ENCODE measurements at regions not wholly inside any gene's neighbourhood (a gene's known extent, or its start where the extent isn't known, plus 50 kb on each side); places are given as distances from the start of the nearest gene placed in this dataset.
"Not testable (repeated sequence)": the region's sequence is repeated elsewhere in the genome, so short reads cannot be mapped to it uniquely, and the experiment has no call there.

DNA sequence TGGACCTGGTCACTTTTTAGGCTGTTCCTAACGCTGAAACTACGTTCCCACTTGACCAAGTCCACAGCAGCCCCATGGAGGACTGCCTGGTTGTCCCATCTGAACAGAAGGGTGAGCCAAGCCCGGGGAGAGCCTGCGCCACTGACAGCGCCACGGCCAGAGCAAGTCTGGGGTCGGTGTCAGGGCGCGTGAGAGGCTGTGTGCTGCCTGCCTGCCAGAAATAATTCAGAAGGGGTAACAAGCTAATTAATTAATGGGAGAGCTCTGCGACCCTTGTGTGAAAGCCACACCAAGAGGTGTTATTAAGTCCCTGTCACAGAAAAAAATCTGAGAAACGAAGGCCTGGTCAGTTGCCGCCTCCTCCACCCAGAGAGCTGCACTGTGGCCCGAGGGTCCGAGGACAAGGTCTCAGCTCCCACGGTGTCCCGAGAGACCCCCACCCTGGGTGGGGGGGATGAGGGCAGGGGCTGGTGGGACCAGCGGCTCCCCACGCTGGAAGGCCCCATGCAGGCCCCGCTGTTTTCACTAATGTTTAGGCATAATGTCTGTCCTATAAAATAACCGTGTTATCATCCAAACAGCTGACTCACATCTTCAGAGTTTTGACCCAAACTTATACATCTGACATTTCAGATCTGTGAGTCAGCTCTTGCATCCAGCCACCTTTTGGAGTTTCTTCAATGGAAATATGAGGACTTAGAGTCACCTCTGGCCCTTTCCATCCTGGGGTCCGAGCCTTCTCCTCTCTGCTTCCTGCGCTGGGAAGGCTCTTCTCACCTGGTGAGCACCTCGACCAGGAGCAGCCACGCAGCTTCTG lies 58.5 kb downstream of the DLL1 start:
- DNase-seq, result no peak

DNA sequence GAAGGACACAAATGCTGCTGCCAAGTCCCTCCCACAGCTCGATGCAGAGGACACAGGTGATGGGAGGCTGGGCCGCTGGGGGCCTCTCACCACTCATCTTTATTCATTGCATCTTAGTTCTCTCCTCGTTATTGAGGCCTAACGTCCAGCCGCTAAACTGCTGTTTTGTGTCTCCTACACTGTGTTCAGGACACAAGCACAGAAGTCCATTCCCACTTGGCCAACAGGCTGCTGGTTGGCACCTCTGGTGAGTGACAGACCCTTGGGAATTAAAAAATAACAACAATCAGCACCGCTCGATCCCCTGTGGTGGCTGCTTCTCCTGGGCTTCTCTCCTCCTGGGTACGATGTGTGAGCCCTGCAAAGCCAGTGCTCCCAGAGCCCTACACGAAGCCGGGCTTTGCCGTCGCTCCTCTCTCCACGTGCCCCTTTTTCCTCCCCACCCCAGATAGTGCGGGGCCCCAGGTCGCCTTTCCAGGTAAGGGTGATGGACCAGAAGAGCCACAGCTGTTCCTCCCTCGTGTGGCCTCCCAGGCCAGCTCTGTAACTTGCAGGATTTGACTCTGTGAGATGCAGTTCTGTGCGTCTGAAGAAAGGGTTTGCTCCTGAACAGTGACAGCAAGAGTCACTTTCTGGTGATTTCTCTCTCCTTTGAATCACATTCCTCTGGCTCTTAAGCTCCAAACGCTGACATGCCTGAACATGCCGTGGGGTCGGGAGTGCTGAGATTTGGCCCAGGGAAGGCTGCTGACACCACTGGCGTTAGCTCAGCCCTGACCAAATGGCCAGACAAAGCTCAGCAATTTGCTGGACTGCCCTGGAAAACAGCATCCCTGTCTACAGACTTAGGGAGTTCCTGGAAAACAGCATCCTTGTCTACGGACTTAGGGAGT lies 59.3 kb downstream of the DLL1 start:
- peak; percentile 29 for DNase-seq

- DNase-seq, result no peak
Measured at GRCh38 chr6:170230520-170231292, 60.2 kb downstream of the DLL1 start.

- DNase-seq, result no peak
Measured at GRCh38 chr6:170229851-170230519, 60.9 kb downstream of the DLL1 start.

GRCh38 chr6:170229396-170229795 lies 61.5 kb downstream of the DLL1 start:
- DNase-seq, result no peak

- no peak for DNase-seq
Measured at GRCh38 chr6:170228946-170229310, 62.0 kb downstream of the DLL1 start.

- no peak for DNase-seq
Measured at GRCh38 chr6:170227996-170228945, 62.6 kb downstream of the DLL1 start.

DNA sequence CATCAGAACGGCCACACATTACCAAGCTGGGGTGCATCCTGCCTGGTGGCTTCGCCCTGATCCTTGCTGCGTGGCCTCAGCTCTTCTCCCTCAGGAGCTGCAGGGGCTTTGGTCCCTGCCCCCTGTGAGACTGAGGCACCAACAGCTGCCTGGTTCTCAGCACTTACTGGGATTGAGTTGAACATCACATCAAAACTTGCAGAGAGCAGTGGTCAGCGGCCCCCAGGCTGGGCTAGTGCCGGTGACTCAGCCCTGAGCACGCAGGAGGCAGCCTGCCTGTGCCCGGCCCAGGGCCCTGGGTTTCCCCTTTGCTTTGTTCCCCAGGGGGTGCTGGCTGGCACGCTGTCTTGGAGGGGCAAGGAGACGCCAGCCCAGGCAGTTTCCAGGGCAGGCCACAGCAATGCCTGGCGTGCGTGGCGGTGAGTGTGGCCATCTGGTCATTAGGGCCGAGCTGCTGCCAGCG lies 63.3 kb downstream of the DLL1 start:
- no peak for DNase-seq

DNA sequence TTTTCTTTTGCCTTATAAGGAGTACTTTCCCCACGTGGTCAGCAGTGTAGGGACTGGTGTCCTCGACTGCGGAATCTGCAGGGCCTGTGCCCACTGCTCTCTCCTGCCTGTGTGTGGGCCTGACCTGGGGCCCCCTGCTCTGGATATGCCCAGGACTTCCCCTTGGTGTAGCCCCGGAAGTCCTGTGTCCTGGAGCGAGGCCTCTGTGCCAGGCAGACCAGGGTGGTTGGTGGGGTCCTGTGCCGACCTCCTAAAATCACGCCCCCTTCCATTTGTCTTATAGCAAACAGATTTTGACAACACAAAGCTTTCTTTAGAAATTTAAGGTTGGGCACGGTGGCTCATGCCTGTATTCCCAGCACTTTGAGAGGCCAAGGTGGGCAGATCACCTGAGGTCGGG lies 64.2 kb downstream of the DLL1 start:
- no peak for DNase-seq

- no peak for DNase-seq
Measured at GRCh38 chr6:170225852-170226417, 64.9 kb downstream of the DLL1 start.

DNA sequence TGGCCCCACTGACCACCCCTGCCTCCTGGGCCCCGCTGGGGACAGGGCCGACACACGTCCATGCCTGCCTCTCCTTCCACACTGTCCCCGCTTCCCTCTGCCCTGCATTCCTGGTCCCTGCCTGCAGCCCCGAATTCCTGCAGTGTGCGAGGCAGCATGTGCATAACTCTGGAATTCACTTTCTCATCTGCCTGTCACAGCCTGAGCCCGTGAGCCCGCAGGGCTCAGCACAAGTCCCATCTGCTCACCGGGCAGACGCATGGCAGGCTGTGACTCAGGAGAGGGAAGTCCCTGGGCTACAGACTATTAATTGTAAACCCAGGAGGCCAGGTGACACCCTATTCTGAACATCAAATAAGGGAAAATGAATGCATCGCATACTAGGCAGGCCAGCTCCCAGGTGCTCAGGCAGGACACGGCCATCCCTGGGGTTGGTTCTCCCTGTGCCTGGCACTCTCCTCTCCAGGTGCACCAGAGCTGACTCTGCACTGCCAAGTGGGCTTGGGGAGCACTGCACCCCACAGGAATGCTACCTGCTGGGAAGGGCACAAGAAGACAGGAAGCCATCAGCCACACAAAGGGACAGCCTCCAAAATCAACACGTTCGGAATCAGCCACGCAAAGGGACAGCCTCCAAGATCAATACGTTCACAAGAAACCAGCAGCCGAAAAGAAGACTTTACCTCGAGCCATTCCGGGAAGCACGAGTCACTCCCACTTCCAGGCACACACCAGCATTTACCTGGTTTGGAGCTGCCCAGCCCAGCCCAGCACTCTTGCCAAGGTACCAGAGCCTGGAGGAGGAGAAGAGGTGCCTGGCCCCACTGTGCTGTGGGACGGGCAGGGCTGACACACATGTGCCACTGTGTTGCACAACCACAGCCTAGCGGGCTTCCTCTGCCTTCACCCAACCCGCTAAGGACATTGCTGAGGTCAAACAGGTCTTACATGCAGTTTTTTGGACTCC lies 65.9 kb downstream of the DLL1 start:
- DNase-seq, result peak; percentile 94

DNA sequence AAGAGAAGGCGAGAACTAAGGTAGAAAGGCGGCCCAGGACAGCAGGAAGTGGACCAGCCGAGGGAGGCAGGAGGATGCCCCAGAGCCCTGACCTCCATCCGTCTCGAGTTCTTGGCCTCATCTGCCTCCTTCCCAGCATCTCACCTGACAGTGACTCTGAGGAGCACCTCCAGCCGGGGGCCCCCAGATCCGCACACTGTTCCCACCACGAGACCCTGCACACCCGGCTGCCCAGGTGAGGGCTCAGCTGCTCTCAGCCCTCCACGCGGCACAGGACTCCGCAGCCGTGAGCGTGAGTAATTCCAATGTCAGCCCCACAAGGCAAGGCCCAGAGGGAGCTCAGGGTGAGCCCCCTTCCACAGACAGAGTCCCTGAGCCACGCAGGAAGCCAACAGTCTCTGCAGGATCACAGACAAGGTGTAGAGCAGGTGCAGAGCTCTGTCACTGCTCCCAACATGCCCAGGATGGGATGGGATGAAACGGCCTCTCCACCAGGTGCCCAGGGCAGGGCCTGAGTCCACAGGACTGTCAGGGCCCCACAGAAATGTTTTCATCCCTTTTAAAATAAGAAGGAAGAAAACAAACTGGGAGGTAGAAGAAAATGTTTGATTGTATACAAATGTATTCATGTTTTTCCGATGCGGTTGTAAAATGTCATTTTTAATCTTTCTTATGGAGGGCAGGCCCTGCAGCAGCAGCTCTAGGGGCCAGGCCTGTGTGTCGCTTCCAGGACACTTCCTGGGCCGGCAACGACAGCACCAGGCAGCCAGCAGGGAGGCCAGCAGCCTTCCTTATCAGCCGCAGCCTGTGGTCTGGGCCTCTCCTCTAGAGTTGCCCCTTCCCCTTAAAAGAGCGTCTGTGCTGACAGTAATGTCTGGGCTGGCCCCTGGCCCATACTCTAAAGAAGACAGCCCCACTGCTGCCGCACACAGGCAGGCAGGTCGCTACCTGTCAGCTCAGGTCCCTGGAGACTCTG lies 66.9 kb downstream of the DLL1 start:
- DNase-seq, result no peak

DNA sequence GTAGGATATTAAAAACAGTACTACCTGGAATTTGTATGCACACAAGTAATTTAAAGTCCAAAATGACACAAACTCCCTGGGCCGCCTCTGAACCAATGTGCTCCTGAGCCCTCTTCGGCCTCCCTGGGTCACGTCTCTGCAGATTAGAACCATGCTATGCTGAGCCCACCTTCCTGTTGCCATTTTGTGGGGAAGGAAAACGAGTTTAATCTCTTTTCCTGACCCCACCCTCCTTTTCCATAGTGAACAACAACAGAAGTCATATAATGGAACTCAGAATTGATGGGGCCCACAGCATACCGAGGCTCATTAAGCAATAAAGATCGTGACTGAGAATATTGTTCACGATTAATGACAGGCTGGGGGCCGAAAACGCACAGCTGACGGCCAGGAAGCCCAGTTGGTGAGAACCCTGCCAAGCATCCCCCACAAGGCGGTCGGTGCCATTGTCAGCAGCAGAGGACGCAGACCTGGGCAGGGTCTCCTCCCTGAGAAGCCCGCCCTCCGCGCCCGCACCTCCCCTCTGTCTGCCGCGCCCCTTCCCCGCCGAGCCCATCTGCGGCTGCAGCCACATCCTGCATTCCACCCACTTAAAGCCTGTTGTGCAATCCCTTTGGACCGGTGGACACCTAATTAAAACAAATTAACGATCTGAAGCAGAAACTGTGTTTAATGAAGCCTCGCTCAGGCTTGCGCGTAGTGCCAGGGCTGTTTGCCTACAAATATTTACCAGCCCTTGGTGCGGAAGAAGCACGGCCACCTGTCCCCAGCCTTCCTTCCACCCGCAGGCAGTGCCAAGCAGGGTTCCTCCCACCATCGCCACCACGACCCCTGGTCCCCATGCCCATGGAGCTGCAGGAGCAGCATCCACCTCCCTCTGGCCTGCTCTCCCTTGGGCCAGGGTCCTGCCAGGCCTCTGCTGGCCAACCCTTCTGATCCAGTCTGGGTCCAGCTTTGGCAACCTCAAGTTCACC lies 68.1 kb downstream of the DLL1 start:
- DNase-seq, result peak; percentile 98

DNA sequence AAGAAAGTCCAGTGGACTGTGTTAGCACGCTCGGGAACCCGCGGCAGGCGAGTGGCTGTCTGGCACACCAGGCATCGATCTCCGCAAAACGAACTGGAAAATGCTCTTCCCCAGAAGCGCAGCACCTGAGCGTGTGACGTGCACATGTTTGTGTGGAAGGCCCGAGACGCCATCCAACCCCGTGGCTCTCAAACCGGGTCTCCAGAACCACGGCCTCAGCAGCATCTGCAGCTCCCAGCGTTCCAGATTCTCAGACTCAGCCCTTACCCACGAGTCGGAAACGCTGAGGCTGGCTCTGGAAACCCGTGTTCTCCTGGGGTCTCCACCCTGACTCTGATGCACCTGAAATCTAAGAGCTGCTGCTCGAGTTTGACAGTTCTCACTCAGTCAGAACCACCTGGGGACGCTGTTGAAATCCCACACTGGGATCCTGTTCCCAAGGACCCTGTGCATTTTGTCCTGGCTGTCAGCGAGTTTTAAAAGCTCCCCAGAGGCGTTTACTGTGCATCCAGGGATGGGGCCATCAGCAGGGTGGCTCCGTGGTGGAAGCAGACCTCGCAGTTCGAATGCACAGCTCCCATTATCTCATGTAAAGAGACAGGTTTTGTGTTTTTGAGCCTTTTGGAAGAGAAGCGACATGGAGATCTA lies 69.0 kb downstream of the DLL1 start:
- peak; percentile 60 for DNase-seq

DNA sequence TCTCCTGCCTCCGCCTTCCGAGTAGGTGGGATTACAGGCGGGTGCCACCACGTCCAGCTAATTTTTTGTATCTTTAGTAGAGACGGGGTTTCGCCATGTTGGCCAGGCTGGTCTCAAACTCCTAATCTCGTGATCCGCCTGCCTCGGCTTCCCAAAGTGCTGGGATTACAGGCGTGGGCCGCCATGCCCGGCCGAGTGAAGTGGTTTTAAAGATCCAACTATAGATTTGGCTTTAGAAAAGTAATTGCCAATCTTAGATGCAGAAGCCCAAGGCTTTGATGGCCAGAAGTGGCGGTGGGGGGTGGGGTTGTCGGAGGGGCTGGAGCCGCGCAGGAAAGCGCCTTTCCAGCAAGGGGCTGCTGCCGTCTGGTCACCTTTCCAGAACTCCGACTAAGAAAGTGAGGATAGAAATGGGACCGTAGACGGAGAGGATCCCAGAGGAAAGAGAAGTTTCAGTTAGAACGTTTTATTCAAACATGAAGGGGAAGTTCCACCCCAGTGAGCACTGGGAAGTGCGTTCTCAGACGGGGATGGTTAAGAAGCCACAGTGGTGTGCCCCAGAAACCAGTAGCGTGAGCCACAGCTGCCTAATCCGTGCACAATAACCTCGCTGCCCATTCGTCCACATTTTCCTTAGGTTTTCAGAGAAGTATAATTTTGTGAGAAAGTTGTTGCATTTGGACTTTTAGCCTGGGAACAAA lies 69.7 kb downstream of the DLL1 start:
- DNase-seq, result no peak

- not testable (repeated sequence) for DNase-seq
Measured at GRCh38 chr6:170213637-170214018, 77.2 kb downstream of the DLL1 start.

Measured in NCI-H69 (cell line).